Lower lobe of right lung (tissue), 2 donors: ENCODE measurements at regions not wholly inside any gene's neighbourhood (a gene's known extent, or its start where the extent isn't known, plus 50 kb on each side); places are given as distances from the start of the nearest gene placed in this dataset.

Experiments used
- ATAC-seq, 2 donors: fragments of 200-7000 bp; cut with Tn5 transposase; one replicate each; pipeline ENCODE4 v1.9.1; 2020 to 2022; ENCODE audit warnings: mild to moderate bottlenecking in 2 of 2, moderate library complexity in 2 of 2
- DNase-seq: peaks from one replicate; pipeline ENCODE4 v3.0.0-alpha.2; 2020
- H3K27ac ChIP-seq: fragments of 200-600 bp; one replicate; pipeline ENCODE4 v1.8.0; 2022
- H3K27me3 ChIP-seq: fragments of 200-600 bp; one replicate; pipeline ENCODE4 v1.8.0; 2022; ENCODE audit warnings: low read depth
- H3K36me3 ChIP-seq: fragments of 200-600 bp; one replicate; pipeline ENCODE4 v1.8.0; 2022; ENCODE audit warnings: mild to moderate bottlenecking
- H3K4me1 ChIP-seq: fragments of 200-600 bp; one replicate; pipeline ENCODE4 v1.8.0; 2022
- H3K4me3 ChIP-seq: fragments of 200-600 bp; one replicate; pipeline ENCODE4 v1.8.0; 2022; ENCODE audit warnings: mild to moderate bottlenecking
- H3K9me3 ChIP-seq: fragments of 200-600 bp; one replicate; pipeline ENCODE4 v1.8.0; 2022
- CTCF ChIP-seq: fragments of 200-600 bp; IDR thresholded peaks from one replicate; pipeline ENCODE4 v1.8.0; 2022; ENCODE audit warnings: antibody characterized with exemption, mild to moderate bottlenecking
- intact Hi-C: fragments of 100-400 bp; cut with DNase I; formaldehyde crosslinking; loops from one replicate; pipeline ENCODE4 v1.11.0; 2022
- donor health status: DM: no; HTN: yes; CAD: no; lungs with severe emphysema.

GRCh38 chr2:239712755-239713154, 311.9 kb upstream of the HDAC4 start:
- TF ChIP-seq CTCF, result no peak
- intact Hi-C loops, result no loop called here
- ATAC-seq (no peak), DNase-seq (no peak)
- H3K27ac ChIP-seq, result no peak overlapping the region
- no peaks in the 10 kb centered on the region for H3K4me1 ChIP-seq
- peaks cover 4% of the 10 kb centered on the region for H3K27me3 ChIP-seq
- H3K36me3 ChIP-seq, result no peaks in the 10 kb centered on the region
- H3K9me3 ChIP-seq, result peaks cover 14% of the 10 kb centered on the region
- no peak overlapping the region for H3K4me3 ChIP-seq

GRCh38 chr2:239711911-239712570, 311.2 kb upstream of the HDAC4 start:
- no peak for DNase-seq
- H3K4me1 ChIP-seq, result no peaks in the 10 kb centered on the region
- no peak overlapping the region for H3K27ac ChIP-seq
- H3K9me3 ChIP-seq, result peaks cover 14% of the 10 kb centered on the region
- H3K36me3 ChIP-seq, result no peaks in the 10 kb centered on the region
- no peak overlapping the region for H3K4me3 ChIP-seq
- intact Hi-C loops, result no loop called here
- no peak for ATAC-seq
- no peak for TF ChIP-seq CTCF
- peaks cover 4% of the 10 kb centered on the region for H3K27me3 ChIP-seq

GRCh38 chr2:239710953-239711861, 310.4 kb upstream of the HDAC4 start:
- Histone ChIP-seq H3K9me3 (peaks cover 14% of the 10 kb centered on the region), H3K27me3 (peaks cover 4% of the 10 kb centered on the region), H3K27ac (no peak overlapping the region), H3K4me3 (no peak overlapping the region), H3K36me3 (no peaks in the 10 kb centered on the region), H3K4me1 (no peaks in the 10 kb centered on the region)
- ATAC-seq (no peak), DNase-seq (no peak)
- TF ChIP-seq CTCF, result no peak
- intact Hi-C loops, result no loop called here

GRCh38 chr2:239706367-239706766, 305.5 kb upstream of the HDAC4 start:
- H3K36me3 ChIP-seq, result no peaks in the 10 kb centered on the region
- H3K9me3 ChIP-seq, result peaks cover 11% of the 10 kb centered on the region
- H3K27ac ChIP-seq, result no peak overlapping the region
- peaks cover 9% of the 10 kb centered on the region for H3K27me3 ChIP-seq
- ATAC-seq, result no peak
- peak; percentile 15 for DNase-seq
- H3K4me1 ChIP-seq, result no peaks in the 10 kb centered on the region
- intact Hi-C loops, result no loop called here
- TF ChIP-seq CTCF, result no peak
- no peak overlapping the region for H3K4me3 ChIP-seq

GRCh38 chr2:239704737-239705136, 303.9 kb upstream of the HDAC4 start:
- H3K4me3 ChIP-seq, result no peak overlapping the region
- peaks cover 8% of the 10 kb centered on the region for H3K9me3 ChIP-seq
- no peak for TF ChIP-seq CTCF
- H3K36me3 ChIP-seq, result no peaks in the 10 kb centered on the region
- no peak for DNase-seq
- intact Hi-C loops, result no loop called here
- H3K4me1 ChIP-seq, result no peaks in the 10 kb centered on the region
- H3K27ac ChIP-seq, result no peak overlapping the region
- no peak for ATAC-seq
- peaks cover 7% of the 10 kb centered on the region for H3K27me3 ChIP-seq
